B cell (primary cell): ENCODE measurements at regions not wholly inside any gene's neighbourhood (a gene's known extent, or its start where the extent isn't known, plus 50 kb on each side); places are given as distances from the start of the nearest gene placed in this dataset.

Experiments used
- EZH2 ChIP-seq: IDR thresholded peaks from 2 replicates; pipeline ENCODE4 v1.6.1; 2012; ENCODE audit warnings: borderline replicate concordance, low read depth, mild to moderate bottlenecking, moderate library complexity, low read length; ENCODE audit not compliant: insufficient read depth, poor library complexity, severe bottlenecking
- TF ChIP-seq, protein P1 (sequence below): fragments of 200-600 bp; IDR thresholded peaks from one replicate; pipeline ENCODE4 v1.8.0; 2022; ENCODE audit warnings: antibody characterized with exemption, mild to moderate bottlenecking

DNA sequence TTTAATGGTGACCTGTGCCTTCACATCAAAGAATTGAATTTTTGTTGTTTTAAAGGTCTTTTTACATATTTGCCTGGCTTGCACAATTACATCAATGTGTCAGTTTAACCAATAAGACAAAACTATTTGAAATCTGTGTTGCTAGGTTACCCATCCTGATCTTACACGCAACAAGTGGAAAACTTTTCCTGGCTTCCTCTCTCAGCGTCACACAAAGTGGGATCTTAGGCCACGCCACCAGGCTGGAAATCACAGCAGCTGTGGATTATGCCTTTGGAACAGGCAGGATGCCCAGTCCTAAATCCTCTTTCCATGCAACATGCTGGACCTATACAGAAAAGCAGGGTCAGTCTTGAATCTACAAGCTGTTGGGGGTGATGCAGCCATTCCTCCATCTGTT lies 298.2 kb upstream of the HNRNPA3 start:
- TF ChIP-seq, protein P1, sequence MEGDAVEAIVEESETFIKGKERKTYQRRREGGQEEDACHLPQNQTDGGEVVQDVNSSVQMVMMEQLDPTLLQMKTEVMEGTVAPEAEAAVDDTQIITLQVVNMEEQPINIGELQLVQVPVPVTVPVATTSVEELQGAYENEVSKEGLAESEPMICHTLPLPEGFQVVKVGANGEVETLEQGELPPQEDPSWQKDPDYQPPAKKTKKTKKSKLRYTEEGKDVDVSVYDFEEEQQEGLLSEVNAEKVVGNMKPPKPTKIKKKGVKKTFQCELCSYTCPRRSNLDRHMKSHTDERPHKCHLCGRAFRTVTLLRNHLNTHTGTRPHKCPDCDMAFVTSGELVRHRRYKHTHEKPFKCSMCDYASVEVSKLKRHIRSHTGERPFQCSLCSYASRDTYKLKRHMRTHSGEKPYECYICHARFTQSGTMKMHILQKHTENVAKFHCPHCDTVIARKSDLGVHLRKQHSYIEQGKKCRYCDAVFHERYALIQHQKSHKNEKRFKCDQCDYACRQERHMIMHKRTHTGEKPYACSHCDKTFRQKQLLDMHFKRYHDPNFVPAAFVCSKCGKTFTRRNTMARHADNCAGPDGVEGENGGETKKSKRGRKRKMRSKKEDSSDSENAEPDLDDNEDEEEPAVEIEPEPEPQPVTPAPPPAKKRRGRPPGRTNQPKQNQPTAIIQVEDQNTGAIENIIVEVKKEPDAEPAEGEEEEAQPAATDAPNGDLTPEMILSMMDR = no peak
- TF ChIP-seq EZH2 = no peak
